H1 (cell line): ENCODE measurements at regions not wholly inside any gene's neighbourhood (a gene's known extent, or its start where the extent isn't known, plus 50 kb on each side); places are given as distances from the start of the nearest gene placed in this dataset.

Source experiments
- BACH1 ChIP-seq: IDR thresholded peaks from 2 replicates; pipeline ENCODE4 v1.6.1; 2012; ENCODE audit warnings: low read length, improper control_type of control experiment
- CBX8 ChIP-seq: fragments of 300-800, 300-1000 bp; sonication (generic); IDR thresholded peaks from 2 replicates; pipeline ENCODE4 v1.7.1; 2016; ENCODE audit warnings: low read depth, low read length, borderline replicate concordance
- MAFK ChIP-seq: IDR thresholded peaks from 2 replicates; pipeline ENCODE4 v1.6.1; 2012; ENCODE audit warnings: low read depth, mild to moderate bottlenecking, improper control_type of control experiment, low read length

- no peak for TF ChIP-seq CBX8
- no peak for TF ChIP-seq BACH1
- no peak for TF ChIP-seq MAFK
These were observed 133.8 kb downstream of the ZFP36L2 start (continued) for GRCh38 chr2:43092520-43093179.
